Thymus (tissue), 11 donors: ENCODE measurements at regions not wholly inside any gene's neighbourhood (a gene's known extent, or its start where the extent isn't known, plus 50 kb on each side); places are given as distances from the start of the nearest gene placed in this dataset.

Experiments
- DNase-seq, 9 donors: peaks; one replicate each; pipeline ENCODE4 v3.0.0-alpha.2; 2013; ENCODE audit warnings: low spot score in 9 of 9, low read depth in 6 of 9, missing footprints in 1 of 9
- H3K27ac ChIP-seq, 2 donors: one replicate each; pipeline ENCODE4 v1.5.1; 2013; ENCODE audit warnings: control low read depth in 1 of 2, low read depth in 1 of 2, low read length in 1 of 2, mild to moderate bottlenecking in 1 of 2, moderate library complexity in 1 of 2
- H3K27me3 ChIP-seq, 2 donors: one replicate each; pipeline ENCODE4 v1.5.1; 2013; ENCODE audit warnings: low read length in 1 of 2; ENCODE audit not compliant: control insufficient read depth in 2 of 2, insufficient read depth in 1 of 2
- H3K36me3 ChIP-seq, 2 donors: one replicate each; pipeline ENCODE4 v1.5.1; 2013; ENCODE audit warnings: low read length in 1 of 2, mild to moderate bottlenecking in 1 of 2, moderate library complexity in 1 of 2; ENCODE audit not compliant: control insufficient read depth in 2 of 2, insufficient read depth in 2 of 2
- H3K4me1 ChIP-seq, 2 donors: one replicate each; pipeline ENCODE4 v1.5.1; 2013; ENCODE audit warnings: low read length in 2 of 2; ENCODE audit not compliant: control insufficient read depth in 2 of 2, insufficient read depth in 2 of 2
- H3K4me3 ChIP-seq, 2 donors: one replicate each; pipeline ENCODE4 v1.5.1; 2013; ENCODE audit warnings: low read length in 2 of 2, control low read depth in 1 of 2, mild to moderate bottlenecking in 1 of 2
- H3K9me3 ChIP-seq, 2 donors: one replicate each; pipeline ENCODE4 v1.5.1; 2013; ENCODE audit warnings: low read length in 1 of 2, mild to moderate bottlenecking in 1 of 2; ENCODE audit not compliant: control insufficient read depth in 2 of 2, insufficient read depth in 1 of 2
- WGBS: extraction: QIAGEN DNeasy Blood & Tissue Kit; methylation state at CpG from one replicate; pipeline ENCODE4 v1.1.7; 2013; 5-methylcytosine and 5-hydroxymethylcytosine counted together
- donor health status: healthy.

- no peaks in the 10 kb centered on the region for H3K36me3 ChIP-seq
- no peak for DNase-seq
- H3K27me3 ChIP-seq, result no peaks in the 10 kb centered on the region
- no peak overlapping the region for H3K27ac ChIP-seq
- 97% methylated on average over 5 of the region's 5 CpGs for WGBS
- H3K4me3 ChIP-seq, result no peak overlapping the region
- H3K9me3 ChIP-seq, result no peaks in the 10 kb centered on the region
- H3K4me1 ChIP-seq, result no peaks in the 10 kb centered on the region
These were observed 357.7 kb upstream of the SGO1 start for GRCh38 chr3:20543535-20544226.

- H3K9me3 ChIP-seq, result no peaks in the 10 kb centered on the region
- 86% methylated on average over 3 of the region's 3 CpGs for WGBS
- no peak overlapping the region for H3K4me3 ChIP-seq
- H3K27me3 ChIP-seq, result no peaks in the 10 kb centered on the region
- no peak overlapping the region for H3K27ac ChIP-seq
- H3K4me1 ChIP-seq, result no peaks in the 10 kb centered on the region
- no peaks in the 10 kb centered on the region for H3K36me3 ChIP-seq
- no peak for DNase-seq
These were observed 354.1 kb upstream of the SGO1 start for GRCh38 chr3:20540066-20540465.

GRCh38 chr3:20539666-20540065, 353.7 kb upstream of the SGO1 start:
- H3K27me3 ChIP-seq, result no peaks in the 10 kb centered on the region
- 78% methylated on average over 6 of the region's 6 CpGs for WGBS
- H3K4me1 ChIP-seq, result no peaks in the 10 kb centered on the region
- H3K27ac ChIP-seq, result no peak overlapping the region
- no peaks in the 10 kb centered on the region for H3K9me3 ChIP-seq
- H3K4me3 ChIP-seq, result no peak overlapping the region
- no peaks in the 10 kb centered on the region for H3K36me3 ChIP-seq
- DNase-seq, result no peak

GRCh38 chr3:20537234-20537633, 351.2 kb upstream of the SGO1 start:
- no peak overlapping the region for H3K4me3 ChIP-seq
- no peaks in the 10 kb centered on the region for H3K9me3 ChIP-seq
- H3K27ac ChIP-seq, result no peak overlapping the region
- DNase-seq, result no peak
- no peaks in the 10 kb centered on the region for H3K4me1 ChIP-seq
- H3K27me3 ChIP-seq, result no peaks in the 10 kb centered on the region
- 71% methylated on average over 3 of the region's 3 CpGs for WGBS
- H3K36me3 ChIP-seq, result no peaks in the 10 kb centered on the region

GRCh38 chr3:20529911-20530310, 343.9 kb upstream of the SGO1 start:
- H3K4me1 ChIP-seq, result no peaks in the 10 kb centered on the region
- H3K27me3 ChIP-seq, result no peaks in the 10 kb centered on the region
- H3K27ac ChIP-seq, result no peak overlapping the region
- H3K36me3 ChIP-seq, result no peaks in the 10 kb centered on the region
- H3K9me3 ChIP-seq, result no peaks in the 10 kb centered on the region
- DNase-seq, result no peak
- no peak overlapping the region for H3K4me3 ChIP-seq
- 93% methylated on average over 5 of the region's 5 CpGs for WGBS

- no peaks in the 10 kb centered on the region for H3K4me1 ChIP-seq
- H3K27me3 ChIP-seq, result no peaks in the 10 kb centered on the region
- no peaks in the 10 kb centered on the region for H3K9me3 ChIP-seq
- H3K27ac ChIP-seq, result no peak overlapping the region
- H3K4me3 ChIP-seq, result no peak overlapping the region
- WGBS, result 82% methylated on average over 5 of the region's 5 CpGs
- no peak for DNase-seq
- no peaks in the 10 kb centered on the region for H3K36me3 ChIP-seq
These were observed 342.3 kb upstream of the SGO1 start for GRCh38 chr3:20528180-20528770.

GRCh38 chr3:20527368-20527767, 341.4 kb upstream of the SGO1 start:
- Histone ChIP-seq H3K27me3 (no peaks in the 10 kb centered on the region), H3K9me3 (no peaks in the 10 kb centered on the region), H3K4me1 (no peaks in the 10 kb centered on the region), H3K27ac (no peak overlapping the region), H3K4me3 (no peak overlapping the region), H3K36me3 (no peaks in the 10 kb centered on the region)
- WGBS, result 85% methylated on average over 1 of the region's 1 CpG
- no peak for DNase-seq

GRCh38 chr3:20524328-20524727, 338.3 kb upstream of the SGO1 start:
- Histone ChIP-seq H3K4me1 (no peaks in the 10 kb centered on the region), H3K4me3 (no peak overlapping the region), H3K36me3 (no peaks in the 10 kb centered on the region), H3K27ac (no peak overlapping the region), H3K9me3 (no peaks in the 10 kb centered on the region), H3K27me3 (no peaks in the 10 kb centered on the region)
- no peak for DNase-seq

GRCh38 chr3:20523293-20523692, 337.3 kb upstream of the SGO1 start:
- Histone ChIP-seq H3K27ac (no peak overlapping the region), H3K4me3 (no peak overlapping the region), H3K4me1 (no peaks in the 10 kb centered on the region), H3K27me3 (no peaks in the 10 kb centered on the region), H3K9me3 (no peaks in the 10 kb centered on the region), H3K36me3 (no peaks in the 10 kb centered on the region)
- DNase-seq, result no peak
